ENCODE measurements at regions not wholly inside any gene's neighbourhood (a gene's known extent, or its start where the extent isn't known, plus 50 kb on each side); places are given as distances from the start of the nearest gene placed in this dataset.

DNA sequence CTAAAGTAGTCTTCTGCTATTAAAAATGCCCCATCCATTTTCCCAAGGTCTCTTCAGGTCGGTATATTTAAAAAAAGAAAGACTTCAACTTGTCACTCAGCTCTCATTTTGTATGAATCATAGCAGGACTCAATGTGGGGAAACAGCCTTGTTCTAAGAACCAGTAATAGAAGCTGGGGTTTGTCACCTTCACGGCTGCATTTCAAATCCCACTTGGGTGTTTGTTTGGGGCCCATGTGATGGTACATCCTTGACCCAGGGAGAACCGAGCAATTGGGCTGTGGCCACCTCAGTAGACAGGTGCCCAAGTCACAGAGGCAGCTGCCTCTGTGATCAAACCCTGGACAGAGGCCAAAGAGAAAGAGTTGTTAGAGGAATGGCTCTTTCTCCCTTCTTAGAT is 70.3 kb upstream of the ARL8B start (continued):
- TF ChIP-seq PHF8 (conservative IDR thresholded peaks at IDR 0.05; ENCODE audit: low read depth, low read length) (no peak), BRCA1 (IDR thresholded peaks at IDR 0.05; ENCODE audit: low read depth, low read length) (no peak)

Measured in H1 (cell line).